ENCODE measurements at regions not wholly inside any gene's neighbourhood (a gene's known extent, or its start where the extent isn't known, plus 50 kb on each side); places are given as distances from the start of the nearest gene placed in this dataset.

- TF ChIP-seq CTCF (conservative IDR thresholded peaks at IDR 0.05): no peak
- no peak for TF ChIP-seq EZH2 (IDR thresholded peaks at IDR 0.05; ENCODE audit: low read depth)
Measured at GRCh38 chr2:126409850-126410249, 246.1 kb upstream of the GYPC start.

Data from PC-9 (cell line).